Stimulated activated CD8-positive, alpha-beta memory T cell treated with anti-CD3 and anti-CD28 coated beads, Interleukin-12 subunit alpha, Interleukin-12 subunit beta, amount 100 ng/mL, for 1 hour (primary cell): ENCODE measurements at regions not wholly inside any gene's neighbourhood (a gene's known extent, or its start where the extent isn't known, plus 50 kb on each side); places are given as distances from the start of the nearest gene placed in this dataset.
"Not testable (repeated sequence)": the region's sequence is repeated elsewhere in the genome, so short reads cannot be mapped to it uniquely, and the experiment has no call there.

Source experiments
- DNase-seq: peaks from one replicate; pipeline ENCODE4 v3.0.0-alpha.2; 2020; ENCODE audit warnings: low read depth

- no peak for DNase-seq
These were observed 269.5 kb upstream of the FOXF1 start for GRCh38 chr16:86240716-86241363.

- DNase-seq: no peak
These were observed 268.6 kb upstream of the FOXF1 start for GRCh38 chr16:86241681-86242080.

GRCh38 chr16:86242244-86243122 lies 267.8 kb upstream of the FOXF1 start:
- DNase-seq: no peak

GRCh38 chr16:86243123-86243473 lies 267.2 kb upstream of the FOXF1 start:
- DNase-seq: no peak

GRCh38 chr16:86243571-86244154 lies 266.7 kb upstream of the FOXF1 start:
- DNase-seq: no peak

- no peak for DNase-seq
These were observed 266.2 kb upstream of the FOXF1 start for GRCh38 chr16:86244158-86244557.

- DNase-seq: no peak
These were observed 265.4 kb upstream of the FOXF1 start for GRCh38 chr16:86244936-86245335.

GRCh38 chr16:86245351-86245750 lies 265.0 kb upstream of the FOXF1 start:
- DNase-seq: no peak

- no peak for DNase-seq
These were observed 264.4 kb upstream of the FOXF1 start for GRCh38 chr16:86245895-86246294.

GRCh38 chr16:86248310-86248905 lies 261.9 kb upstream of the FOXF1 start:
- no peak for DNase-seq

- no peak for DNase-seq
These were observed 260.7 kb upstream of the FOXF1 start for GRCh38 chr16:86249631-86250030.

GRCh38 chr16:86251682-86252081 lies 258.6 kb upstream of the FOXF1 start:
- no peak for DNase-seq

- no peak for DNase-seq
These were observed 257.7 kb upstream of the FOXF1 start for GRCh38 chr16:86252596-86252995.

- no peak for DNase-seq
These were observed 254.4 kb upstream of the FOXF1 start for GRCh38 chr16:86255966-86256365.

- no peak for DNase-seq
These were observed 253.3 kb upstream of the FOXF1 start for GRCh38 chr16:86256995-86257394.

GRCh38 chr16:86257546-86257945 lies 252.8 kb upstream of the FOXF1 start:
- DNase-seq: no peak

GRCh38 chr16:86258713-86259112 lies 251.6 kb upstream of the FOXF1 start:
- no peak for DNase-seq

GRCh38 chr16:86259499-86259898 lies 250.8 kb upstream of the FOXF1 start:
- DNase-seq: no peak

- no peak for DNase-seq
These were observed 248.9 kb upstream of the FOXF1 start for GRCh38 chr16:86261379-86261778.

GRCh38 chr16:86267657-86268056 lies 242.7 kb upstream of the FOXF1 start:
- DNase-seq: not testable (repeated sequence)

- no peak for DNase-seq
These were observed 239.6 kb upstream of the FOXF1 start for GRCh38 chr16:86270696-86271095.

GRCh38 chr16:86272744-86273143 lies 237.6 kb upstream of the FOXF1 start:
- no peak for DNase-seq

GRCh38 chr16:86277221-86277620 lies 233.1 kb upstream of the FOXF1 start:
- no peak for DNase-seq
